ENCODE measurements at regions not wholly inside any gene's neighbourhood (a gene's known extent, or its start where the extent isn't known, plus 50 kb on each side); places are given as distances from the start of the nearest gene placed in this dataset.

- TF ChIP-seq CTCF (IDR thresholded peaks at IDR 0.05; ENCODE audit: low read depth, low read length, missing control alignments) = no peak
- H3K4me3 ChIP-seq (replicated peaks; ENCODE audit: low read depth, low read length) = no peak overlapping the region
- DNase-seq (ENCODE audit: extremely low read depth, low read depth) = no peak
Observed at GRCh38 chr6:94424692-94425091, 1005.3 kb upstream of the EPHA7 start.

- no peak for DNase-seq (ENCODE audit: extremely low read depth, low read depth)
- TF ChIP-seq CTCF (IDR thresholded peaks at IDR 0.05; ENCODE audit: low read depth, low read length, missing control alignments) = no peak
- H3K4me3 ChIP-seq (replicated peaks; ENCODE audit: low read depth, low read length) = no peak overlapping the region
Observed at GRCh38 chr6:94417363-94417762, 998.0 kb upstream of the EPHA7 start.

GRCh38 chr6:94414041-94414440 is 994.7 kb upstream of the EPHA7 start:
- no peak for TF ChIP-seq CTCF (IDR thresholded peaks at IDR 0.05; ENCODE audit: low read depth, low read length, missing control alignments)
- DNase-seq (ENCODE audit: extremely low read depth, low read depth) = no peak
- no peak overlapping the region for H3K4me3 ChIP-seq (replicated peaks; ENCODE audit: low read depth, low read length)

GRCh38 chr6:94401311-94401710 is 982.0 kb upstream of the EPHA7 start:
- DNase-seq (ENCODE audit: extremely low read depth, low read depth) = no peak
- H3K4me3 ChIP-seq (replicated peaks; ENCODE audit: low read depth, low read length) = no peak overlapping the region
- TF ChIP-seq CTCF (IDR thresholded peaks at IDR 0.05; ENCODE audit: low read depth, low read length, missing control alignments) = no peak

- TF ChIP-seq CTCF (IDR thresholded peaks at IDR 0.05; ENCODE audit: low read depth, low read length, missing control alignments) = no peak
- no peak overlapping the region for H3K4me3 ChIP-seq (replicated peaks; ENCODE audit: low read depth, low read length)
- no peak for DNase-seq (ENCODE audit: extremely low read depth, low read depth)
Observed at GRCh38 chr6:94394822-94395221, 975.5 kb upstream of the EPHA7 start.

GRCh38 chr6:94389218-94389617 is 969.9 kb upstream of the EPHA7 start:
- DNase-seq (ENCODE audit: extremely low read depth, low read depth) = no peak
- TF ChIP-seq CTCF (IDR thresholded peaks at IDR 0.05; ENCODE audit: low read depth, low read length, missing control alignments) = no peak
- H3K4me3 ChIP-seq (replicated peaks; ENCODE audit: low read depth, low read length) = no peak overlapping the region

GRCh38 chr6:94377835-94378234 is 958.5 kb upstream of the EPHA7 start:
- no peak for TF ChIP-seq CTCF (IDR thresholded peaks at IDR 0.05; ENCODE audit: low read depth, low read length, missing control alignments)
- no peak overlapping the region for H3K4me3 ChIP-seq (replicated peaks; ENCODE audit: low read depth, low read length)
- no peak for DNase-seq (ENCODE audit: extremely low read depth, low read depth)
